ENCODE measurements at regions not wholly inside any gene's neighbourhood (a gene's known extent, or its start where the extent isn't known, plus 50 kb on each side); places are given as distances from the start of the nearest gene placed in this dataset.

- TF ChIP-seq POLR2AphosphoS5 (IDR thresholded peaks at IDR 0.05) (no peak), POLR2A (IDR thresholded peaks at IDR 0.05) (no peak), EP300 (IDR thresholded peaks at IDR 0.05) (no peak)
- TF ChIP-seq, protein P1, sequence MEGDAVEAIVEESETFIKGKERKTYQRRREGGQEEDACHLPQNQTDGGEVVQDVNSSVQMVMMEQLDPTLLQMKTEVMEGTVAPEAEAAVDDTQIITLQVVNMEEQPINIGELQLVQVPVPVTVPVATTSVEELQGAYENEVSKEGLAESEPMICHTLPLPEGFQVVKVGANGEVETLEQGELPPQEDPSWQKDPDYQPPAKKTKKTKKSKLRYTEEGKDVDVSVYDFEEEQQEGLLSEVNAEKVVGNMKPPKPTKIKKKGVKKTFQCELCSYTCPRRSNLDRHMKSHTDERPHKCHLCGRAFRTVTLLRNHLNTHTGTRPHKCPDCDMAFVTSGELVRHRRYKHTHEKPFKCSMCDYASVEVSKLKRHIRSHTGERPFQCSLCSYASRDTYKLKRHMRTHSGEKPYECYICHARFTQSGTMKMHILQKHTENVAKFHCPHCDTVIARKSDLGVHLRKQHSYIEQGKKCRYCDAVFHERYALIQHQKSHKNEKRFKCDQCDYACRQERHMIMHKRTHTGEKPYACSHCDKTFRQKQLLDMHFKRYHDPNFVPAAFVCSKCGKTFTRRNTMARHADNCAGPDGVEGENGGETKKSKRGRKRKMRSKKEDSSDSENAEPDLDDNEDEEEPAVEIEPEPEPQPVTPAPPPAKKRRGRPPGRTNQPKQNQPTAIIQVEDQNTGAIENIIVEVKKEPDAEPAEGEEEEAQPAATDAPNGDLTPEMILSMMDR (IDR thresholded peaks at IDR 0.05) = no peak
- 38 to 64% (median 47%) methylated on average over 1 of the region's 1 CpG for WGBS, 5 donors
- intact Hi-C loops (cut with DNase I; ENCODE audit: low total_unique reads) = no loop called here
- DNase-seq = no peak
- H3K4me3 ChIP-seq = no peak overlapping the region
- H3K27me3 ChIP-seq = no peaks in the 10 kb centered on the region
- H3K27ac ChIP-seq = no peak overlapping the region
- H3K36me3 ChIP-seq = no peaks in the 10 kb centered on the region
- no peaks in the 10 kb centered on the region for H3K9me3 ChIP-seq
- no peaks in the 10 kb centered on the region for H3K4me1 ChIP-seq
These were observed 142.2 kb downstream of the ABCA8 start for GRCh38 chr17:68812876-68813584.

GRCh38 chr17:68809148-68809547 is 146.0 kb downstream of the ABCA8 start:
- H3K9me3 ChIP-seq = no peaks in the 10 kb centered on the region
- no peaks in the 10 kb centered on the region for H3K36me3 ChIP-seq
- TF ChIP-seq POLR2A (IDR thresholded peaks at IDR 0.05) (no peak), EP300 (IDR thresholded peaks at IDR 0.05) (no peak)
- TF ChIP-seq, protein P1 (IDR thresholded peaks at IDR 0.05) = no peak
- no peaks in the 10 kb centered on the region for H3K4me1 ChIP-seq
- intact Hi-C loops (cut with DNase I; ENCODE audit: low total_unique reads) = no loop called here
- peak overlapping the region in 1 of 5 donors; percentile 17 for H3K27ac ChIP-seq
- WGBS, 5 donors = 88 to 96% (median 94%) methylated on average over 2 of the region's 2 CpGs
- no peak overlapping the region for H3K4me3 ChIP-seq
- no peak for DNase-seq
- H3K27me3 ChIP-seq = no peaks in the 10 kb centered on the region

DNA sequence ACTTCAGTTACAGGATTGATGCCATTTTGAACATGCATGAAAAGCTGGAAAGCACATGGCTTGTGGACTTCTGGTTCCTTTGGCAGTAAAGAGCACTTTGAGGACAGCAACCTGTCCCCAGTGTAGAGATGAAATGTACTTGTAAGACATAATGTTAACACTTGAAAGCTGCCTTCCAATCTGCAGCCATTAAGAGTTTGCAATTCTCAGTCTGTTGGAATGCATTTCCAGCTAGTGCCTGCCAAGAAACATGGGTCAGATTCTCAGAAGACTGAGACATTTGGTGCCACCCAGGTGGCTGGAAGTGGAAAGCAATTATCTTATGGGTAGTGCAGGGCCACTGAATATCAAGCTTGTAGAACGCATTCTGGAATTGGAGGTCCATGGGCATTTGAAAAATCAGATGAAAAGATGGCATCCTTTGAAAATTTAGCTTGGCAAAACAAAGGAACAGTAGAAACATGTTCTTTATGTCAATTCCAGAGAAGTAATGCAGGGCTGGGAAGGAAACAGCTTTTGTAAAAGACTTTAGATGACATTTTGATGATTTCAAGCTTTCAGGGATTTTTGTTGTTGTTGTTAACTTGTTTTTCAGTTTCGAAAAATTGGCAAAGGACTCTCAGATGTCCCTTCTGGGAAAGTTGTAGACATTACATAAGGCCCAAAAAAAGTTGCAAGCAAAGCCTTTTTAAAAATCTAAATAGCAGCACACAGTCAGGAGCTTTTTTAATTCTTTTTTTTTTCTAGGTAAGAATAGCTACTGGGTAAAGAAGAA is 147.0 kb downstream of the ABCA8 start:
- H3K36me3 ChIP-seq = no peaks in the 10 kb centered on the region
- 67 to 84% (median 71%) methylated on average over 2 of the region's 2 CpGs for WGBS, 5 donors
- no peak overlapping the region for H3K4me3 ChIP-seq
- no peak for TF ChIP-seq EP300 (IDR thresholded peaks at IDR 0.05)
- no peak for TF ChIP-seq POLR2AphosphoS5 (IDR thresholded peaks at IDR 0.05)
- no peak for TF ChIP-seq POLR2A (IDR thresholded peaks at IDR 0.05)
- TF ChIP-seq, protein P1 (IDR thresholded peaks at IDR 0.05) = no peak
- no peaks in the 10 kb centered on the region for H3K27me3 ChIP-seq
- intact Hi-C loops (cut with DNase I; ENCODE audit: low total_unique reads) = no loop called here
- peak in 1 of 2 donors; percentile 64 for DNase-seq
- peak overlapping the region in 1 of 5 donors; percentile 22 for H3K27ac ChIP-seq
- H3K9me3 ChIP-seq = no peaks in the 10 kb centered on the region
- no peaks in the 10 kb centered on the region for H3K4me1 ChIP-seq

GRCh38 chr17:68805609-68806008 is 149.6 kb downstream of the ABCA8 start:
- intact Hi-C loops (cut with DNase I; ENCODE audit: low total_unique reads) = no loop called here
- H3K36me3 ChIP-seq = no peaks in the 10 kb centered on the region
- no peak overlapping the region for H3K27ac ChIP-seq
- DNase-seq = no peak
- no peaks in the 10 kb centered on the region for H3K9me3 ChIP-seq
- WGBS, 5 donors = 84 to 100% (median 94%) methylated on average over 1 of the region's 1 CpG
- H3K27me3 ChIP-seq = no peaks in the 10 kb centered on the region
- TF ChIP-seq, protein P1 (IDR thresholded peaks at IDR 0.05) = no peak
- TF ChIP-seq EP300 (IDR thresholded peaks at IDR 0.05) = no peak
- no peak for TF ChIP-seq POLR2A (IDR thresholded peaks at IDR 0.05)
- TF ChIP-seq POLR2AphosphoS5 (IDR thresholded peaks at IDR 0.05) = no peak
- no peaks in the 10 kb centered on the region for H3K4me1 ChIP-seq
- no peak overlapping the region for H3K4me3 ChIP-seq

Measured in stomach (tissue), 8 donors.